ENCODE measurements at regions not wholly inside any gene's neighbourhood (a gene's known extent, or its start where the extent isn't known, plus 50 kb on each side); places are given as distances from the start of the nearest gene placed in this dataset.

DNA sequence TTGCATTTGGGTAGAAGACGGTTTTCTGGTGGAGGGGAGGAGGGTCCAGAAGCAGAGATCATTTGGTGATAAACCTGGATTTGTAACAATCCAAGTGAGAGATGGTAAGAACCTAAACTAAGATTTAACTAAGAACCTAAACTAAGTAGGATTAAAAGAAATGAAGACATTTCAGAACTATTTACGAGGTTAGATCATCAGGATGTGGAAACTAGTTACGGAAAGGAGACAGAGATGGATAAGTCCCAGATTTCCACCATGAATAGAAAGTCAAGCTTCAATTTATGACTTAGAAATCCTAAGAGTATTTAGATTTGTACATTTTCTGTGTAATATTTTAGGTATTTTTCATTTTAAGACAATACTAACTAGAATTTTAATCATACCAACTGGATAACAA is 86.3 kb downstream of the SEC16B start:
- TF ChIP-seq, protein P1, sequence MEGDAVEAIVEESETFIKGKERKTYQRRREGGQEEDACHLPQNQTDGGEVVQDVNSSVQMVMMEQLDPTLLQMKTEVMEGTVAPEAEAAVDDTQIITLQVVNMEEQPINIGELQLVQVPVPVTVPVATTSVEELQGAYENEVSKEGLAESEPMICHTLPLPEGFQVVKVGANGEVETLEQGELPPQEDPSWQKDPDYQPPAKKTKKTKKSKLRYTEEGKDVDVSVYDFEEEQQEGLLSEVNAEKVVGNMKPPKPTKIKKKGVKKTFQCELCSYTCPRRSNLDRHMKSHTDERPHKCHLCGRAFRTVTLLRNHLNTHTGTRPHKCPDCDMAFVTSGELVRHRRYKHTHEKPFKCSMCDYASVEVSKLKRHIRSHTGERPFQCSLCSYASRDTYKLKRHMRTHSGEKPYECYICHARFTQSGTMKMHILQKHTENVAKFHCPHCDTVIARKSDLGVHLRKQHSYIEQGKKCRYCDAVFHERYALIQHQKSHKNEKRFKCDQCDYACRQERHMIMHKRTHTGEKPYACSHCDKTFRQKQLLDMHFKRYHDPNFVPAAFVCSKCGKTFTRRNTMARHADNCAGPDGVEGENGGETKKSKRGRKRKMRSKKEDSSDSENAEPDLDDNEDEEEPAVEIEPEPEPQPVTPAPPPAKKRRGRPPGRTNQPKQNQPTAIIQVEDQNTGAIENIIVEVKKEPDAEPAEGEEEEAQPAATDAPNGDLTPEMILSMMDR (IDR thresholded peaks at IDR 0.05; ENCODE audit: low read depth, low read length) = no peak
- TF ChIP-seq POLR2A (IDR thresholded peaks at IDR 0.05; ENCODE audit: extremely low read depth, insufficient read length) = no peak
